ENCODE measurements at regions not wholly inside any gene's neighbourhood (a gene's known extent, or its start where the extent isn't known, plus 50 kb on each side); places are given as distances from the start of the nearest gene placed in this dataset.

DNA sequence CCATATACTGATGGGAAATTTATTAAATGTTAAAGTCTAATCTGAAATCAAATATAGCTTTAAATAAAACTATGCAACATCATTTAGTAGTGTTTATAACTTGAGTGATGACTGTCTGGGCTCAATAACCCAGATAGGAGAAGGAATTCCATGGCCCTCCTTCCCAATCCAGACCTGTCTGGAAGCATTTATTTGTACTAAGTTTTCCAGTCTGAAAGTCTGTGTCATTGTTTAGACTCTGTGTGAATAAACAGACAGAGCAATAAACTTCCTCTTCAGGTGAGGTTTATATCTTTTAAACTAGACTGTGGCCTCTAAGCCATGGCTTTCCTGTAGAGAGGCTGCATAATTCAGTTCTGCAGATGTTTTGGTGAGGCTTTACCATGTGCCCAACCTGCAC lies 176.4 kb downstream of the SOX4 start:
- no peak for TF ChIP-seq CTCF (conservative IDR thresholded peaks at IDR 0.05; ENCODE audit: low read depth, low read length)
- no peak overlapping the region for H3K4me3 ChIP-seq (ENCODE audit: low read depth, low read length)
- no peak for DNase-seq (ENCODE audit: low read depth)

DNA sequence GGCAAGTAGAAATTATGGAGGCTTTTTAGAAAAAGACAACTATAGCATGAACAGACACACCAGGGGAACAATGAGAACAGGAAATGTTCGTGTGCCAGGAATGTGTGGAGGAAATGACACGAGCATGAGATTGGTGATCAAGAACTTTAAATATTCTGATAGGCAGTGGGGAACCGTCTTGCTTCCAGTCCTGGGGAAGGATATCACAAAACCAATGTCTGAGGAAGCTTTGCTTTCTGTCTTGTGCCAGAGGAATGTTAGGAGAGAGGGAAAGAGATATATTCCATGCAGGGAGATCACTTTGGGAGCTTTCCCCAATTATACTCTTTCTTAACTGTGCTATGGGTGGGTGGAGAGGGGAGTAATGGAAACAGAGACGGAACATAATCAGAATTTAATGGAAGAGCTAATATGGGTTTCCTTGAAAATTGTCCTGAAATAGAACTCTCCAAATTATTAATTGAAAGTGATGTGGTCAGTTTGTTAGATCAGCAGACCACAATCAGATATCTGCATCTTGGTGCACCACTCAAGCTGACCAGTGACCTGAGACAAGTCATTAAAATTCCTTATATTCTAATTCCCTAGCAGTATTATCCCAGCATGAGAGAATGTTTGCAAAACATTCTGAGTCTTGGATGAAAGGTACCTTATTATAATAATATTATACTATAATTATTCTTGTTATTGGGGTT lies 178.2 kb downstream of the SOX4 start:
- H3K4me3 ChIP-seq (ENCODE audit: low read depth, low read length): no peak overlapping the region
- TF ChIP-seq CTCF (conservative IDR thresholded peaks at IDR 0.05; ENCODE audit: low read depth, low read length): no peak
- DNase-seq (ENCODE audit: low read depth): no peak

DNA sequence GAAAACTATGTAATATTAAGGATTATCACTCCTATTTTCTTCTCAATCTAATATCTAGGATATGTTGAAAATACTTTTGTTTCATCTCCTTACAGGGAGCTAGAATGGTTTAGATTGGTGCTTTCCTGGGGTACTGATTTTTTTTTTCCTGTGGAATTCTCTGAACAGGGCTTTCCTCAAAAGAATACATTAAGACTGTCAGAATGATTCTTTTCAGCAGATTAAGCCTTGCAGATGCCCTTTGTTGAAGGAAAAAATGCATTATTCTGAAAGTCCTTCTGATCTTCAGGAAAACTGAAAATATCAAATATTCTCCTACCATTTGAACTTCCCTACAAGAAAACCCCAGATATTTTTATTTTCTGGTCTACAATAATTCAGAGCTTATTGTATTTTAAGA lies 178.9 kb downstream of the SOX4 start:
- no peak for TF ChIP-seq CTCF (conservative IDR thresholded peaks at IDR 0.05; ENCODE audit: low read depth, low read length)
- DNase-seq (ENCODE audit: low read depth): no peak
- no peak overlapping the region for H3K4me3 ChIP-seq (ENCODE audit: low read depth, low read length)

- no peak for DNase-seq (ENCODE audit: low read depth)
- TF ChIP-seq CTCF (conservative IDR thresholded peaks at IDR 0.05; ENCODE audit: low read depth, low read length): no peak
Observed at GRCh38 chr6:21772884-21773575, 179.5 kb downstream of the SOX4 start.

GRCh38 chr6:21773576-21773968 lies 180.0 kb downstream of the SOX4 start:
- DNase-seq (ENCODE audit: low read depth): no peak
- no peak for TF ChIP-seq CTCF (conservative IDR thresholded peaks at IDR 0.05; ENCODE audit: low read depth, low read length)
- no peak overlapping the region for H3K4me3 ChIP-seq (ENCODE audit: low read depth, low read length)

More at GRCh38 chr6:21772884-21773575, 179.5 kb downstream of the SOX4 start:
- no peak overlapping the region for H3K4me3 ChIP-seq (ENCODE audit: low read depth, low read length)

GRCh38 chr6:21777846-21778245 lies 184.3 kb downstream of the SOX4 start:
- DNase-seq (ENCODE audit: low read depth): no peak
- no peak overlapping the region for H3K4me3 ChIP-seq (ENCODE audit: low read depth, low read length)
- no peak for TF ChIP-seq CTCF (conservative IDR thresholded peaks at IDR 0.05; ENCODE audit: low read depth, low read length)

DNA sequence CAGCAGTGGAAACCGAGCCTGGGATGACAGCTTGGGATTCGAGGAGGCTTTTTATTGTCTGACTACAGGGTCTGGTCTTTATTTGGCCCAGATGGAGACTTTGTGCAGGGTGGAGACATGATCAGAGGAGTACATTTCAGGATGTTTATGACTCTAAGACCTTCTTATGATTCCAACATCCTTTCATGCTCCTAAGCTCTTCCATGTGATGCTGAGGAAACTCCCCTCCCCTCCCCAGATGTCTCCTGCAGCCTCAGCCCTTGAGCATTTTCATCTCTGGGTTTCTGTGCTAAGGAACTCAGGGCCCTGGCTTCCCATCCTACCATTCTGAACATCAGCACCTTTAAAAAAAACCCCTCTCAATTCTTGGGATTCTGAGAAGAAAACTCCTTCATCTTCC lies 186.6 kb downstream of the SOX4 start:
- DNase-seq (ENCODE audit: low read depth): no peak
- no peak overlapping the region for H3K4me3 ChIP-seq (ENCODE audit: low read depth, low read length)
- no peak for TF ChIP-seq CTCF (conservative IDR thresholded peaks at IDR 0.05; ENCODE audit: low read depth, low read length)
